Chondrocyte (in vitro differentiated cells): ENCODE measurements at regions not wholly inside any gene's neighbourhood (a gene's known extent, or its start where the extent isn't known, plus 50 kb on each side); places are given as distances from the start of the nearest gene placed in this dataset.
"Not testable (repeated sequence)": the region's sequence is repeated elsewhere in the genome, so short reads cannot be mapped to it uniquely, and the experiment has no call there.

Experiments
- DNase-seq: peaks from one replicate; pipeline ENCODE4 v3.0.0; 2021; ENCODE audit warnings: mixed read lengths, low spot score
- H3K27ac Mint-ChIP-seq: one replicate; pipeline ENCODE4 v1.8.0; 2021; ENCODE audit warnings: mild to moderate bottlenecking, moderate library complexity, mixed read lengths; ENCODE audit not compliant: unreplicated experiment
- H3K27me3 Mint-ChIP-seq: 2 replicates; pipeline ENCODE4 v1.8.0; 2021; ENCODE audit warnings: low read depth, mixed read lengths
- H3K36me3 Mint-ChIP-seq: 2 replicates; pipeline ENCODE4 v1.8.0; 2021; ENCODE audit warnings: low read depth, mixed read lengths
- H3K4me1 Mint-ChIP-seq: 2 replicates; pipeline ENCODE4 v1.8.0; 2021; ENCODE audit warnings: low read depth, mild to moderate bottlenecking, mixed read lengths
- H3K4me3 Mint-ChIP-seq: one replicate; pipeline ENCODE4 v1.8.0; 2021; ENCODE audit warnings: mild to moderate bottlenecking, moderate library complexity, mixed read lengths; ENCODE audit not compliant: unreplicated experiment
- H3K9me3 Mint-ChIP-seq: 2 replicates; pipeline ENCODE4 v1.8.0; 2021; ENCODE audit warnings: low read depth, mixed read lengths
- TF ChIP-seq, protein P1 (sequence below): fragments of 200-600 bp; sonication (generic); IDR thresholded peaks from 2 replicates; pipeline ENCODE4 v1.5.0; 2021; ENCODE audit warnings: antibody characterized with exemption, mild to moderate bottlenecking, moderate library complexity

DNA sequence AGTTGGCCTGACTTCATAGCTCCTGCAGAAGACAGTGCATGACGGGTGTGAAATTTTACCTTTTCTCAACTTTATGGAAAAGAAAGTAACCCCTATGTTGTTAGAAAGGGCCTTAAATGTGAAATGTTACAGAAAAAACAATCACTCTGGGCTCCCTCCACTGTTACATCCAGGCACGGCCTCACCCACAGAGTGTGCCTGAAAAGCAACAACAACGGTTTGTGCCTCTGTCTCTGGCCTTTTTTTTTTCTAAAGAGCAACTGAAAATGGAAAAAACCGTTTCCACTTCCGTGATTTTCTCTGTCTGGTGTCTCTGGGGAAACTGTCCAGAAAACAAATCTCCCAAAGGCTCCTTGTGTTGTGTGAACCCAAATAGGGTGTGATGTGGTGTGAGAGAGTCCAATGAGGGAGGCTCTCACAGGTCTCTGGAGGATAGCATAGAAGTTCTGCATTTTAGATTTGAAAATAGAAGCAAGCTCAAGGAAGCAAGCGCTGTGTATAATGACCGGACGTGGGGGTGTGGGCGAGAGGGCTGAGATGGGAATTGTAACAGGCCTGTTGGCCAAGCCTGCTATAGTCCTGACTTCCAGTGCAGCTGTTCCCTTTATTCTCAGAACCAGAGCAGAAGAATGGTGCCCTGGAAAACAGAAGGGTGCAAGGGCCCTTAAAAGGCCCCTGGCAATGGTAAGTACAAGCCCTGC, 221.8 kb upstream of the TUT7 start:
- Mint-ChIP-seq H3K4me1 (no peaks in the 10 kb centered on the region), H3K9me3 (peaks cover 3% of the 10 kb centered on the region), H3K36me3 (no peaks in the 10 kb centered on the region), H3K27me3 (no peaks in the 10 kb centered on the region), H3K4me3 (no peak overlapping the region), H3K27ac (no peak overlapping the region)
- TF ChIP-seq, protein P1, sequence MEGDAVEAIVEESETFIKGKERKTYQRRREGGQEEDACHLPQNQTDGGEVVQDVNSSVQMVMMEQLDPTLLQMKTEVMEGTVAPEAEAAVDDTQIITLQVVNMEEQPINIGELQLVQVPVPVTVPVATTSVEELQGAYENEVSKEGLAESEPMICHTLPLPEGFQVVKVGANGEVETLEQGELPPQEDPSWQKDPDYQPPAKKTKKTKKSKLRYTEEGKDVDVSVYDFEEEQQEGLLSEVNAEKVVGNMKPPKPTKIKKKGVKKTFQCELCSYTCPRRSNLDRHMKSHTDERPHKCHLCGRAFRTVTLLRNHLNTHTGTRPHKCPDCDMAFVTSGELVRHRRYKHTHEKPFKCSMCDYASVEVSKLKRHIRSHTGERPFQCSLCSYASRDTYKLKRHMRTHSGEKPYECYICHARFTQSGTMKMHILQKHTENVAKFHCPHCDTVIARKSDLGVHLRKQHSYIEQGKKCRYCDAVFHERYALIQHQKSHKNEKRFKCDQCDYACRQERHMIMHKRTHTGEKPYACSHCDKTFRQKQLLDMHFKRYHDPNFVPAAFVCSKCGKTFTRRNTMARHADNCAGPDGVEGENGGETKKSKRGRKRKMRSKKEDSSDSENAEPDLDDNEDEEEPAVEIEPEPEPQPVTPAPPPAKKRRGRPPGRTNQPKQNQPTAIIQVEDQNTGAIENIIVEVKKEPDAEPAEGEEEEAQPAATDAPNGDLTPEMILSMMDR = no peak
- no peak for DNase-seq

DNA sequence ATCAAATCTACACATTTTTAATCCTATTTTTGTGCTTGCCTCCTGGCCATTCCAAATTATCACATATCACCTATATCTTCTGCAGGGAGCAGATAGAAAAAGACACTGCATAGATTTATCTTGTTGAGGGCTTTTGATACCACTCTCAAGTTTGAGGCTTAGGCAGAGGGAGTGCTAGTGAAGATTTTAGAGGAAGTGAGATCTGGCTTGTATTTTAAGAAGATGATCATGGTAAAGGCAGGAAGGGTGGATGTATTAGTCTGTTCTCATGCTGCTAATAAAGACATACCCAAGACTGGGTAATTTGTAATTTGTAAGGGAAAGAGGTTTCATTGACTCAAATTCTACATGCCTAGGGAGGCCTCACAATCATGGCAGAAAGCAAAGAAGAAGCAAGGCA, 220.9 kb upstream of the TUT7 start:
- TF ChIP-seq, protein P1 = no peak
- no peak for DNase-seq
- Mint-ChIP-seq H3K4me1 (no peaks in the 10 kb centered on the region), H3K9me3 (peaks cover 3% of the 10 kb centered on the region), H3K27me3 (no peaks in the 10 kb centered on the region), H3K27ac (no peak overlapping the region), H3K4me3 (no peak overlapping the region), H3K36me3 (no peaks in the 10 kb centered on the region)

DNA sequence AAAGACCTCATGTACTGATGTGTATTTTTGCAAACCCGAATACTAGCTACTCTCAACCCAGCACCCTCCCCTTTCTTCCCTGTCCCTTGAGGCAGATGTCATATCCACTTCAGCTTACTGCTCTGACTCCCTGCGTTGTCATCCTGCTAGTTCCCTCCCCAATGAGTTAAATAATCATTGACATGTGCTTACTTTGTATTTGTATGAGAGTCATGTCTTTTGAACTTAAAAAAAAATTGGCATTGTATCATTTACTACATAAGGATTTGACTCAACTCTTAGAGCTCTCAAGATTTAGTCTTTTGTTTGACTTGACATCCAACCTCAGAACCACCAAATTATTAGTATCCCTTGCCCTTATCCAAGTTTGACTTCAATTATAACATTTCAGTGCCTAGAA, 219.7 kb upstream of the TUT7 start:
- DNase-seq = no peak

DNA sequence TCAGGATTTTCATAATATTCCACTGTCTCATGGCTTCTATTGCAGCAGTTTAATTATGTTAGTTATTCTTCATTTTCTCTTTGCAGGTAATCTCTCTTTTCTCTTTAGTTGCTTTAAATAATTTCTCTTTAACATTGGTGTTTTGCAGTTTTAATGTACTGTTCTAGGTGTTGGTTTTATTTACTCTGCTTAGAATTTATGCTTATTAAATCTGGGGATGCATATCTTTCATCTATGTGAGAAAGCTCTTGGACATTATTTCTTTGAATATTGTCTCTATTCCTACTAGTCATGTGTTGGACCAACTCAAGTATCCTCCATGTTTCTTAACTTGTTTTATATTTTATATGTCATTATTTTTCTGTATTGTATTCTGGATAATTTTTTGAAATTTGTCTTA, 218.7 kb upstream of the TUT7 start:
- H3K4me1 Mint-ChIP-seq = no peaks in the 10 kb centered on the region
- DNase-seq = no peak
- TF ChIP-seq, protein P1 = no peak
- no peaks in the 10 kb centered on the region for H3K27me3 Mint-ChIP-seq
- H3K9me3 Mint-ChIP-seq = peaks cover 11% of the 10 kb centered on the region
- H3K36me3 Mint-ChIP-seq = peaks cover 6% of the 10 kb centered on the region
- no peak overlapping the region for H3K27ac Mint-ChIP-seq
- H3K4me3 Mint-ChIP-seq = no peak overlapping the region

More for the DNA sequence above, 219.7 kb upstream of the TUT7 start:
- H3K27me3 Mint-ChIP-seq = no peaks in the 10 kb centered on the region
- H3K27ac Mint-ChIP-seq = no peak overlapping the region
- no peak overlapping the region for H3K4me3 Mint-ChIP-seq
- H3K36me3 Mint-ChIP-seq = peaks cover 4% of the 10 kb centered on the region
- TF ChIP-seq, protein P1 = no peak
- peaks cover 6% of the 10 kb centered on the region for H3K9me3 Mint-ChIP-seq
- no peaks in the 10 kb centered on the region for H3K4me1 Mint-ChIP-seq

DNA sequence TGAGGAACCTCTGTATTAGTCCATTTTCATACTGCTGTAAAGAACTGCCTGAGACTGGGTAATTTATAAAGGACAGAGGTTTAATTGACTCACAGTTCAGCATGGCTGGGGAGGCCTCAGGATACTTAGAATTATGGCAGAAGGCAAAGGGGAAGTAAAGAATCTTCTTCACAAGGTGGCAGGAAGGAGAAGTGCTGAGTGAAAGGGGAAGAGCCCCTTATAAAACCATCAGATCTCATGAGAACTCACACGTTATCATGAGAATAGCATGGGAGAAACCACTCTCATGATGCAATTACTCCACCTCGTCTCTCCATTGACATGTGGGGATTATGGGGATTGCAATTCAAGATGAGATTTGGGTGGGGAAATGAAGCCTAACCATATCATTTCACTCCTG, 211.4 kb upstream of the TUT7 start:
- H3K27me3 Mint-ChIP-seq = not testable (repeated sequence)
- peaks cover 14% of the 10 kb centered on the region for H3K9me3 Mint-ChIP-seq

DNA sequence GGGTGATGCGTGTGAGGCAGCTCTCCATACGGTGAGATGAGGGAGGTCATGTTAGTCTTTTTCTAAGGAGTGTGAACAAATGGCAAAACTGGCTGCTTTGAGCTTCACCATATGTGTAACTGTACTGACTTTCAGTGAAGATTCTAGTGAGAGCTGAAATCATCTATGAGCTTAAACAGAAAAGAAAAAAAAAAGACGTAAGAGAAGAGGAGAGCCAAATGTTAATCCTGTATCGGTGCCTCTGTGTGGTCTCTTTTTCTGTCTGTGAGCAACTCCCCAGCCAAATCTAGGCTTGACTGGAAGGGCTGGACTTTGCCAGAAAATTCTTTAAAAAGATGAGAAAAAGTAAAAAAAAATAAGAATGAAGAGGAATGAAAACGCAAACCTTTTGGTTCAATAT, 209.7 kb upstream of the TUT7 start:
- TF ChIP-seq, protein P1 = no peak
- Mint-ChIP-seq H3K27me3 (no peaks in the 10 kb centered on the region), H3K36me3 (peaks cover 2% of the 10 kb centered on the region), H3K9me3 (peaks cover 11% of the 10 kb centered on the region), H3K27ac (no peak overlapping the region), H3K4me3 (no peak overlapping the region), H3K4me1 (peaks cover 4% of the 10 kb centered on the region)
- no peak for DNase-seq

More for the DNA sequence above, 211.4 kb upstream of the TUT7 start:
- H3K4me3 Mint-ChIP-seq, DNase-seq, H3K27ac Mint-ChIP-seq, H3K4me1 Mint-ChIP-seq, H3K36me3 Mint-ChIP-seq: not testable (repeated sequence)
